Gastrocnemius medialis (tissue), 4 donors: ENCODE measurements at regions not wholly inside any gene's neighbourhood (a gene's known extent, or its start where the extent isn't known, plus 50 kb on each side); places are given as distances from the start of the nearest gene placed in this dataset.

Experiments
- CTCF ChIP-seq, 5 experiments: fragments of 450-650 bp in 3 of 5; fragments of 200-600 bp in 2 of 5; sonication (generic) in 2 of 5; IDR thresholded peaks in 4 of 5; conservative IDR thresholded peaks in 1 of 5; 1 replicate in 4 of 5; 2 replicates in 1 of 5; pipeline ENCODE4 v1.5.1; 2016 to 2019; ENCODE audit warnings: antibody characterized with exemption in 5 of 5, mild to moderate bottlenecking in 3 of 5, moderate library complexity in 3 of 5
- POLR2A ChIP-seq, 2 donors: fragments of 450-650 bp; IDR thresholded peaks; one replicate each; pipeline ENCODE4 v1.6.1; 2017; ENCODE audit warnings: antibody characterized with exemption in 2 of 2, mild to moderate bottlenecking in 2 of 2, moderate library complexity in 2 of 2

DNA sequence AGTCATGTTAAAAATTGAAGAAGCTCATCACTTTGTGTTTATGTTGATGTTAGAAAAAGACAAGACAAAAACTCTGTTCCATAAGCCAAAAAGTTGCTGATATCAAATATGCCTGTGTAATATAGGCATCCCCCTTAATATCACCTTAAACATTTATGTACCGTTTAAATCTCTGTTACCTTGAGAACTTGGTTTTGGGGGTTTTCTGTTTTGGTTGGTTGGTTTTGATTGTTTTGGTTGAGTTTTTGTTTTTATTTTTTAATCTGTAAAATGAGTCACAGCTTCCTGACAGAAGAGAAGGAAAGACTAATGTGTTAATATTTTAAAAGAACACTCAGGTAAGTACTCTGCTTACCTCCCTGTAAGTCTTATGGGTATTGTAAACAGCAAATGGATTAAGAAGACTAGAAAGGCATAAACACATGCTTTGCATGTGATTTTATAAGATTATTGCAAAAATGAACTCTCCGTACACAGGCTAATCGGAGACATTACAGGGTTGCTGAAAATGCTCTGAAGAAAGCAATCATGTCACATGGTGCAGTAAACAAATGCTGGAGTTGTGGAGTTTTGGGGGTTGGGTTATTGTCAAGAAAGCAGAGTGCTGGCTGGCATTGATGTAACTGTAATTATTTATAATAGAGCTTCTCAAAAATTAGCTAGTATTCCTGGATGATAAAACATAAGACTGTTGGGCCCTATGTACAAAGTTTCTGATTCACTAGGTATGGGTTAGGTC, 69.5 kb upstream of the MBNL1 start:
- TF ChIP-seq CTCF (IDR thresholded peaks at IDR 0.05 in 4 of 5, conservative IDR thresholded peaks at IDR 0.05 in 1 of 5), result no peak
- TF ChIP-seq POLR2A (IDR thresholded peaks at IDR 0.05), result no peak
